ENCODE measurements at regions not wholly inside any gene's neighbourhood (a gene's known extent, or its start where the extent isn't known, plus 50 kb on each side); places are given as distances from the start of the nearest gene placed in this dataset.
"Not testable (repeated sequence)": the region's sequence is repeated elsewhere in the genome, so short reads cannot be mapped to it uniquely, and the experiment has no call there.

DNA sequence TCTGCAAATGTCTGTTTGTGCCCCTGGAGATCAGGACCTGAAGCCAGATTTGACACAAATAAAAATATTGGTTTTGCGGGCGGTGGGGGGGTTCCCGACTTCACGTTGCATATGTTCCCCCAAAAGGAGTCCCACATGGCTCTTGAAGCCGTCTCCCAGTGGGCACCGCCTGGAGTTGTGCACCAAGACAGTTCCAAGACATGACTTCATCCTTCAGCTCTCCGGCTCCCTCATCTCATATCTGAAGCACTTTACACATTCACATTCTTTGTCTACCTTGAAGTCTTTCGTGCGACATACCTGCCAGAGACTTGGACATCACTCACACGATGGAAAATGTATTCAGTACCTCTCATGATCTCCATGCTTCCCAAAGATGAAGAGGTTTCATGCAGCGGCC, 362.8 kb upstream of the FOXK1 start:
- in situ Hi-C loops (cut with MboI; ENCODE audit: low sequenced_read_pairs): no loop called here

DNA sequence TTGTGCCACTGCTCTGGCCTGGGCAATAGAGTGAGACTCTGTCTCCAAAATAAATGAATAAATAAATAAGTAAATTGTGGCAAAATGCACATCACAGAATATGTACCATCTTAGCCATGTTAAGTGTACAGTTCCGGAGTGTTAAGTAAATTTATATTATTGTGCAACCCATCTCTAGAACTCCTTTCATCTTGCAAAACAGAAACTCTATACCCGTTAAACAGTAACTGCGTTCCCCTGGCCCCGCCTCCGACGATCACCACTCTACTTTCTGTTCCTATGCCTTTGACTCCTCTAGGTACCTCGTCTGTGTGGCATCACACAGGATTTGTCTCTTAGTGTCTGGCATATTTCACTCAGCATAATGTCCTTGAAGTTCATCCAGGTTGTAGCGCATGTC, 356.4 kb upstream of the FOXK1 start:
- in situ Hi-C loops (cut with MboI; ENCODE audit: low sequenced_read_pairs): no loop called here

DNA sequence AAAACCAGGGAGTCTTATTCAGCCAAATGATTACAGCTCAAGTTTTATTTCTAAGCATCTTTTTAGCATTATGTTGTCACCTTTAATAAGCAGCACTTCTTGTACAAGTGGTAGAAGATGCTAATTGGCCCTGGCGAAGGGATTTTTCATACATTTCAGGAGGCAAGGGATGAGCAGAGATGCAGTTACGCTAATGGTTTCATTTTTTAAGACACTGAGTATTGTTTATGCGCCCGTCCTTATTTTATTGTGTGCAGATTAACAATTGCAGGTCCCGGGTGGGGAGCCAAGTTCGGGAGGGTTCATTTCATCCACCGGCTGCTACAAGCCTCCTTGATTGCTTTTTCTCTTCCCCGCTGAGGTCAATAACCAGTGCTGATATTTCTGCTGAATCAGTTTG, 350.4 kb upstream of the FOXK1 start:
- in situ Hi-C loops (cut with MboI; ENCODE audit: low sequenced_read_pairs): no loop called here

DNA sequence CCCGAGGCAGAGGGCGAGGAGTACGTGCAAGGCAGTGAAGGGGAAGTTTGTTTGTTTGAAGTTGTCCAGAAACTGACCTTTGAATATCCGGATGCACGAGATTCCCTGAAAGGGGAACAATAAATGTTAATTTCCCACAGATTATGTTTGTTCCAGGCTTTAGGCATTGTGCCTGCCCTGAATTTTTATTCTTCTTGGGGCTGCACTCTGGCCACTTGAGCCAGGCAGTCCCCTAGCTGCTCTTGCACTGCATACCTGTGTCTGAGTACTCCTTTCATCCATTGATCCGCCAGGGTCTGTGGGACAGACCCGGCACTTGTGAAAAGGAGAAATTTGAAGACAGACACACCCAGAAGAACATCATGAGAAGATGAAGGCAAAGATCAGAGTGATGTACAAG, 343.5 kb upstream of the FOXK1 start:
- in situ Hi-C loops (cut with MboI; ENCODE audit: low sequenced_read_pairs): no loop called here

DNA sequence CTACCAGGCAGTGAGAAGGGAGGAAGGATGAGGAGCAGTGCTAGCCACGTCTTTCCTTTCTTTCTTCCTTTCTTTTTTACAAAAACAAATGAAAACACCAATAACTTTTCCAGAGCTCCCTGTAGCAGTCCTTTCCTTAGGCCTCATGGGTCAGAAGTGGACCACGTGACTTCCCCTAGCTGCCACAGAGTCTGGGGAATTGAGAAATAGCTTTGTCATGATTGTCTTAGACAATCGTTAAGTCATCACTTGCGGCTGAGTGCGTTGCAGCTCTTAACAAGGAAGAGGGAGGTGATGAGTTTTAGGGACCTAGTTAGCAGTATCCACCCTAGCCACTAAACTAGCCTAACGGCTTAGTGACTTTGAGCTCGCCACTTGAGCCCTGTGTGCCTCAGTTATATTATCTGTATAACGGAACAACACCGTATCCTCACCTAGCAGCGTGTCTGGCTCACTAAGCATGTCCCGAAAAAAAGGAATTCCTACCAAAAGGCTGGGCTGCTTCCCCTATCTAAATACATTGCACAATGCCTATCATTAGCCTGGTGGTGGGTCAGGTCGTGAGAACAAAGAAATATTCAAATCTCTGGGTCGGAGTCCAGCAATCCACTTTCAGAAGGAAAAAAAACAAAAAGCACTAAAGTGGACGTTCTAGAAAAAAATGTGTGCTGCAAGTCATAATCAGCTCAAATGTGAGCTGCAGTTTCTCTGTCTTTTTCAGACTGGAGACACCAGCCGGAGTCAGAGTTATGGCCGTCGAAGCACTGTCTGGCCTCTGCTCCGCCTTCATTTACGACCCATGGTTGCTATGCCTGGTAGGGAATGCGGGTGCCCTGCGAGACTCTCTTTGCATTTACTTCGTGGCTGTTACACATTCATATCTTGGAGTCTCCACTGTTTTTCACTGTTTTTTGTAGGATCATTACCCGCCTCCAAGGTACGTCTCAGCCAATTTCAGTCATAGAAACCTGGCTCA, 338.5 kb upstream of the FOXK1 start:
- in situ Hi-C loops (cut with MboI; ENCODE audit: low sequenced_read_pairs): no loop called here

DNA sequence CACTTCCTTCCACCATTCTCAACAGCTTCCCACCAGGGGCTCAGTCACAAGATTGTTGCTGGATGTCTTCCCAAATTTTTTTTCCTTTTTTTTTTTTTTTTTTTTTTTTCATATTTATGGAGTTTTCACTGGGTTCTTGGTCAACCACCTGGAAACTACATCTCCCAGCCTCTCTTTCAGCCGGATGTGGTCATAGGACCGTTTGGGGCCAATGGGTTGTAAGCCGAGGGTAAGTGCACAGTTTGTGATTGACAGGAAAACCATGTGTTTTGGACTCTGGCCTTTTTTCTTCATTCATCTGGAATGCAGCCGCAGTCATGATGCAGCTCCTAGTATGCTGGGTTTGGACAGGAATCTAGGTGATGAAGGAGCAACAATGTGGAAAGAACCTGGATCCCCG, 337.1 kb upstream of the FOXK1 start:
- in situ Hi-C loops (cut with MboI; ENCODE audit: low sequenced_read_pairs): no loop called here

DNA sequence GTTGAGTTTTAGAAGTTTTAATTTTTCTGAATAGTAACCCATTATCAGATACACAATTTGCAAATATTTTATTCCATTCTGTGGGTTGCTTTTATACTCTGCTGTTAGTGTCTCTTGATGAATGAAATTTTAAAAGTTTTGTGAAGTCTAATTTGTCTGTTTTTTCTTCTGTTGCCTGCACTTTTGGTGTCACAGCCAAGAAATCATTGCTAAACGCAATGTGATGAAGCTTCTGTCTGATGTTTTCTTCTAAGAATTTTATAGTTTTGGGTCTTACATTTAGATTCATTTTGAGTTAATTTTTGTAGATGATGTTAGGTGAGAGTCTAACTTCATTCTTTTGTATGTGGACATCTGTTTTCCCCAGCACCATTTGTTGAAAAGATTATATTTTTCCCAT, 330.0 kb upstream of the FOXK1 start:
- in situ Hi-C loops (cut with MboI; ENCODE audit: low sequenced_read_pairs): no loop called here

DNA sequence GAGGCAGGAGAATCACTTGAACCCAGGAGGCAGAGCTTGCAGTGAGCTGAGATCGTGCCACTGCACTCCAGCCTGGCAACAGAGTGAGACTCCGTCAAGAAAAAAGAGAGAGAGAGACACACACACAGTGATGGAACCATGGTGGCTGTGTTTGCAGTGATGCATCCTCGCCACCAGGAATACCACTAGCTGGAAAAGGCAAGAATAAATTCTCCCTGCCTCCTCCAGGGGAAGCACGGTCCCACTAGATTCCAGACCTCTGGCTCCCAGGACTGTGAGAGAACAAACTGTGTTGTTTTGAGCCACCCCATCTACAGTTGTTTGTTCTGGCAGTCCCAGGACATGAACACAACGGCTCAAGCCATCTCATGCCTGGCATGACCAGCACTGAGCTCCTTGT, 320.3 kb upstream of the FOXK1 start:
- in situ Hi-C loops (cut with MboI; ENCODE audit: low sequenced_read_pairs): no loop called here

DNA sequence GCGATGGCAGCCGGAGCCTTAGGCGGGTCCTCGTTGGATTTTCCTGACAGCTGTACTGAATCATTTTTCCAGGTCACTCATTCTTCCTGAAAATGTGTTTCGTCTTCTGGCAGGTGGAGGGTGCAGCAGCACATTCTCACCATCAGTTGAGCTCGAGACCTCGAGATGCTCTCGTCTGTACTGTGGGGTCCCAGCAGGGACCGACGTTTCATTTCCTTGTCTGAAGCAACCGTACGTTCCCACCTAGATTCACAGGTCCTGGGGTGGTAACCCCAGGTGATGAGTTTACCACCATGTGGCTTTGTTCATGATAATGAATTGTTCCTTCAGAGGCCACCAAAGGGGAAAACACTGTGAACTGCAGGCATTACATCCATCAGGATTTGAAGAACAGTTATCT, 298.5 kb upstream of the FOXK1 start:
- in situ Hi-C loops (cut with MboI; ENCODE audit: low sequenced_read_pairs): no loop called here

DNA sequence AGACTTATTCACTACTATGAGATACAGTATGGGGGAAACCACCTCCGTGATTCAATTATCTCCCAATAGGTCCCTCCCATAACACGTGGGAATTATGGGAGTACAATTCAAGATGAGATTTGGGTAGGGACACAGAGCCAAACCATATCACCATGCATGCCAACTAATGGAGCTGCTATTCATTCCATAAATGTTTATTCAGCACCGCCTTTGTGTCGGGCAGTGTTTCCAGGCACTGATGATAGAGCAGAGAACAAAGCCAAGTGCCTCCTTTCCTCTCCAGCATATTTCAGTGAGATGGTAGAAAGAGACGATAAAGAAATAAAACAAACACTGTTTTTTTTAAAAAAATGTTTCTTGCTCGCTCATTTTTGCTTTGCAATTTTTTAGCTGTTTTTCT, 295.9 kb upstream of the FOXK1 start:
- in situ Hi-C loops (cut with MboI; ENCODE audit: low sequenced_read_pairs): no loop called here

DNA sequence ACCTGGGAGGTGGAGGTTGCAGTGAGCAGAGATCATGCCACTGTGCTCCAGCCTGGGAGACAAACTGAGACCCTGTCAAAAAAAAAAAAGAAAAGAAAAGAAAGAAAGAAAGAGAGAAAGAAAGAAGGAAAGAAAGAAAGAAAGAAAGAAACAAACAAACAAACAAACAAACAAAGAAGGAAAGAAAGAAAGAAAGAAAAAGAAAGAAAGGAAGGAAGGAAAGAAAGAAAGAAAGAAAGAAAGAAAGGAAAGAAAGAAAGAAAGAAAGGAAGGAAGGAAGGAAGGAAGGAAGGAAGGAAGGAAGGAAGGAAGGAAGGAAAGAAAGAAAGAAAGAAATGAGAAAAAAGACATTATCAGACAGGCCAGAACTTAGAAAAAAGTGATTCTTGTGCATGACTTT, 291.0 kb upstream of the FOXK1 start:
- in situ Hi-C loops (cut with MboI; ENCODE audit: low sequenced_read_pairs): not testable (repeated sequence)

DNA sequence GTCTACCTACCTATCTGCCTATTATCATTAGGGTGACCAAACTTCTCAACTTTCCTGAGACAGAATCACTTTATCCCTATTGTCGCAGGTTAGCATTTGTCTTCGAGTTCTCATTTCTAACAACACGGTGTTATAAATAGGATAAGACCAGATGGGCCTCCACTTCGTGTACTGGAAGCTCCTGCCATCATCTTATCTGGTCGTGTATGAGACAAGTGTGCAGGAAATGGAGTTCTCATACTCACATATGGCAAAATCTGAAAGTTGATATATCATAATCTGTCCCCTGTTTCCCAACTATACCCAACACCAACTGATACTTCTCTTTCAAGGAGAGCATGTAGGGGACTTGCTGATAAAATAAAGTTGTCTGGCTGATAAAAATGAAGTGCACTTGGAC, 287.4 kb upstream of the FOXK1 start:
- in situ Hi-C loops (cut with MboI; ENCODE audit: low sequenced_read_pairs): no loop called here

DNA sequence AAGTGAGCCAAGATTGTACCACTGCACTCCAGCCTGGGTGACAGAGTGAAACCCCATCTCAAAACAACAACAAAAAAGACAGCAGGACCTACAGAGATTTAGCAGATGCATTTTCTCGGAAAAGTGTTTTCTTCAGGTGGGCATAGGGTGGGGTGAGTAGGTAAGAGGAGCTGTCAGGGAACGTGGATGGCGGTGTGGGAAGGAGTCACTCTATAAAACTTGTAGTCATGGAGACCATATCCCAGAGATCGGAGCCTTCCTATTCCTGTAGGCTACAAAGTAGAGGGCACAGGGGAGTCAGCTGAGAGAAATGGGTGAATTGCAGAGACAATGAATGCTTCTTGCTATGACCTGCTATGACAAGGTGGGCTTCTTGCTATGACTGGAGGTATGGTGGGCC, 283.0 kb upstream of the FOXK1 start:
- in situ Hi-C loops (cut with MboI; ENCODE audit: low sequenced_read_pairs): no loop called here

DNA sequence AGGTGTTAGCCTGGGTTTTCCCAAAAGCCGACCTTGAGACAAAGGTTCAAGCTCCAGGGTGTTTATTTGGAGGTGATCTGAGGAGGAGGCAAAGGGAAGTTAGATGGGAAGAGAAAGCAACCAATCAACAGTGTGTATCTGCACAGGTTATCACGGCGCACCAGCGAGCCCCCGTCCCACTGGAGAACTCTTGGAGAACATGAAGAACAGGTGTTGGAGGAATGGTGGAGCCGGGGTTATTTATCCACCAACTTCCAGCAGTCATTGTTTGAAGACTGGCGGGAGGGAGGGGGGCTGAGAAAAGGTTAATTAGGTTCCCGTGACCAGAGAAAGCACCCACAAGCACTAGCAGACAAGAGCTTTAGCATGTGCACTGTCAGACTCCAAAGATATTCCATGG, 282.5 kb upstream of the FOXK1 start:
- in situ Hi-C loops (cut with MboI; ENCODE audit: low sequenced_read_pairs): no loop called here

DNA sequence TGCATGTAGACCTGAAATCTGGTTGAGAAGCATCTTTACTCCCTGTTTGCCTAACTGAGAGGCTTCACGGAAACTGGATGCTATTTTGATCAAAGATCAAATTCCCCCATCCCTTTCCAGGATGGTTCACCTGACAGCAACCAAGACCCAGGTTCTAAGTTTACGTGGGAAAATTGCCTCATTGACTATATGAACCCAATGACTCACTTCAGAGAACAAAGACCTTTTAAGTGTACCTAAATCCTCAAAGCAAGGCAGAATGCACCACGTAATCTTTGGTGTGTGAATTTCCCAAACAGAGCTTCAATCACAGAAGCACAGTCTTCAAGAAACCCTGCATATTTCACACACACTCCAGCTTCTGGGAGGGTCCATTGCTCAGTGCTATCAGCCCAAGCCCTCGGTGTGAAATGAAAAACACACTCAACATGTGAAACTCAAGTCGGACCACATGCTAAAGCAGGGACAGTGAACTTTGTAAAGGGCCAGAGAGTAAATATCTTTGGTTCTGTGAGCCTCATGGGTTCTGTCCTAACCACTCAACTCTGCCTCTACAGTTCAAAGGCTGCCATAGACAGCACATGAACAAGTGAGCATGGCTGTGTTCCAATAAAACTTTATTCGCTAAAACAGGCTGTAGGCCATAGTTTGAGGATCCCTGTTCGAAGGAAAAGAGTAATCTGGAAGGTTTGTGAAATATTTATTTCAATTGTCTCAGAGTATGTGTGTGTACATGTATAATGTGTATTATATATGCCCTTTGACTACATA, 275.6 kb upstream of the FOXK1 start:
- in situ Hi-C loops (cut with MboI; ENCODE audit: low sequenced_read_pairs): no loop called here

DNA sequence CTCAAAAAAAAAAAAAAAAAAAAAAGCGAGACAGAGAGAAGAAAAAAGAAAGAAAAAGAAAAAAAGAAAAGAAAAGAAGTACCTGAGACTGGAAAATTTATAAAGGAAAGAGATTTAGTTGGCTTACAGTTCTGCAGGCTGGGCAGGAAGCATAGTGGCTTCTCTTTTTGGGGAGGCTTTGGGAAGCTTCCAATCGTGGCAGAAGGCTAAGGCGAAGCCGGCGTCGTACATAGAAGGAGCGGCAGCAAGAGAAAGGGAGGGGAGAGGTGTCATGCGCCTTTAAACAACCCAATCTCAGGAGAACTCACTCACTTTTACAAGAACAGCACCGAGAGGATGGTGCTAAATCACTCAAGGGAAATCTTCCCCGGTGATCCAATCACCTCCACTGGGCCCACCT, 272.1 kb upstream of the FOXK1 start:
- in situ Hi-C loops (cut with MboI; ENCODE audit: low sequenced_read_pairs): no loop called here

DNA sequence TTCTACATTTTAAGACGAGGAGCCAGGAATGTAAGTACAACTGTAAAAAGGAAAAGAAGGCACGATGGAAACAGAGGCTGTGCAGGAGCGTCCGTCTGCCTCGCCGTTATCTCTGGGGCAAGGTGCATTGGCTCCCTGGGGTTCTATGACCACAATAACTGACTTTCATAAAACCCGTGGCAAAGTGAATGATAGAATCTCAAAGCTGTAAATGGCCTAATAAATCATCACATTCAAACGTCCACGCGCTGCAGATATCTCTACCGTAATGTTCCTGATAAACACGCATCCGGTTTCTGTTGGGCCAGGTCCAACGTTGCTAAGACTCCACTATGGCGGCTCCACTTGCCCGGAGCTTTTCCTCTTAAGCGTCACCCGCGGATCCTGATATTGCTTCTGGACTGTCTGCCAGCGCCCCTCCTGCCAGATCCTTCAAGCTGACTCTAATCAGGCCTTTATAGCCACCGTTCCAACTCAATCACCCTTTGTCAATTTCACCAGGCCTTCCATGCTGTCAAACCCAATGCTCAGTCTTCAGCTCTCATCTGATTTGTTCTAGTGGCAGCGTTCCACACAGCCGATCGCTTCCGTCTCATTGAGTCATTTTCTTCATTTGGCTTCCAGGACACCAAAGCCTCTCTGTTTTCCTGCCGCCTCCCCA, 265.6 kb upstream of the FOXK1 start:
- in situ Hi-C loops (cut with MboI; ENCODE audit: low sequenced_read_pairs): no loop called here

DNA sequence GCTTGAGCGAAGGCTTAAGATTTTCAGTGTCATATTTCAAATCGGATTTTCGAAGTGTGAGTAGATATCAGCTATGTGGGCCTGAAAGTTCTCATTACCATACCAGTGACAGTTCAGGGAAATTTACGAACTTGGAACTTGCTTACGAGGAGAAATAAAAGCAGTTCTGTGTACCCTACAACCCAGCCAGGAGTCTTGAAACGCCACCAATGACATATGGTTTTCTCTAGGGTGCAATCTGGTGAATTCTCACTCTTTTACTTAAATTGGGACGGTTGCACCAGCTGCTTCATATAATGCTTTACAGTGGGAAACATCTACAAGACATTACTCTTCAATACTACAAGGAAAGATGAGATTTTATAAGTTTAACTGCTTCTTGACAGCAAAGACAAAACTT, 253.6 kb upstream of the FOXK1 start:
- in situ Hi-C loops (cut with MboI; ENCODE audit: low sequenced_read_pairs): no loop called here

DNA sequence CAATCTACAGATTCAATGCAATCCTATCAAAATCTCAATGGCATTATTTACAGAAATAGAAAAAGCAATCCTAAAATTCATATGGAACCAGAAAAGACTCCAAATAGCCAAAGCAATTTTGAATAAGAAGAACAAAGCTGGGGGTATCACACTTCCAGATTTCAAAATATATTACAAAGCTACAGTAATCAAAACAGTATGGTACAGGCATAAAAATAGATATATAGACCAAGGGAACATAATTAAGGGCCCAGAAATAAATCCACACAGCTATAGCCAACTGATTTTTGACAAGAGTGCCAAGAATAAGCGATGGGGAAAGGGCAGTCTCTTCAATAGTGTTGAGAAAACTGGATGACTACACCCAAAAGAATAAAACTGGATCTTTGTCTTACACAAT, 251.9 kb upstream of the FOXK1 start:
- in situ Hi-C loops (cut with MboI; ENCODE audit: low sequenced_read_pairs): no loop called here

DNA sequence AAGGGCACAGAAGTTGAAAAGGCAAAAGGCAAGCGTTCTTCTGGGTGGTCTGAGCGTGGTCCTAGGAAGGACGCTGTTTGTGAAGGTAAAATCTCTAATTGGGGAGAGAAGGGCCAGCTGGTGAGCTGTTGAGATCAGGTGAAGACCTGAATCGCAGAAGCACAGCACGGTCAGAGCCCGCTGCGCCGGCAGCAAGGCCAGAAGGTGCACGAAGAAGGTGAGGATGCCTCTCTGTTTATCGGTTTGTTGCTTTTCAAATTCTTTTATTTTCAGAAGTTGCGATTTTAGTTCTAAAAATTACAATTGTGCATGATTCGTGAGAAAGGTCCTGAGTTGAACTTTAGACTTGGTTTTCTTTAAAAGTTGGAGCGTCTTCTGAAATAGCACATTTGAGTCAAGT, 247.8 kb upstream of the FOXK1 start:
- in situ Hi-C loops (cut with MboI; ENCODE audit: low sequenced_read_pairs): no loop called here

DNA sequence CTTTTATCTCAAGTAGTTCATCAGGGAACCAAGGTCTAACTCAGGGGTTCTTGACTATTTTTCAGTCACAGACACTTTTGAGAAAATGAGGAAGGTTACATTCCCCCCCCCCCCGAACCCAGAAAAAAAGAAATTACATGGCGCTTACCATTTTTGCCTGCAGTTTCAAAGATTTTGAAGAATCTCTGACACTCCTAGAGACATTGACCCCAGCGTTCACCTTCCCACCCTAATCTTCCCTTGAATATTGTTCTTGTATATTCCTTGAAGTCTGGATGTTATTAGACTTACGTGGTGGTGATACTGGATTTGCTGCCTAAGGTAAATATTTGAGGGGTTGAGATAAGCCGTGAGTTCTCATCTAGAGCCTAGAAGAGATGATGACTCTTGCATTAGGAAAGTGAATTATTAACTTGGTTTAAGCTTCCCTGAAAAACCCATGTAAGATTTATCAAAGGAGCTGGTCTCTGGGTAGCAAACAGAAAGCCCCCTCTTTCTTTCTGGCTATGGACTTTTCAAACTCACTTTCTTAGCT, 245.7 kb upstream of the FOXK1 start:
- in situ Hi-C loops (cut with MboI; ENCODE audit: low sequenced_read_pairs): no loop called here

Data from HL-60/S4 treated with phorbol 12-myristate 13-acetate at 8.2 ng/mL for 4 days and 3 days (cell line).